ENCODE measurements at regions not wholly inside any gene's neighbourhood (a gene's known extent, or its start where the extent isn't known, plus 50 kb on each side); places are given as distances from the start of the nearest gene placed in this dataset.

DNA sequence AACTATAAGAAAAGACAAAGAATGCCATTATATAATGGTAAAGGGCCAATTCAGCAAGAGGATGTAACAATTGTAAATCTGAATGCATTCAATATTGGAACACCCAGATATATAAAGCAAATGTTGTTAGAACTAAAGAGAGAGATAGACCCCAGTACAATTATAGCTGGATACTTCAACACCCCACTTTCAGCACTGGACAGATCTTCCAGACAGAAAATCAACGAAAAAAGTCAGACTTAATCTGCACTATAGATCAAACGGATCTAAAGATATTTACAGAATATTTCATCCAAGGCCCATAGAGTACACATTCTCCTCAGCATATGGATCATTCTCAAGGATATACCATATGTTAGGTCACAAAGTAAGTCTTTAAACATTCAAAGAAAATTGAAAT is 194.6 kb upstream of the DACH1 start:
- no peak overlapping the region for H3K4me3 ChIP-seq (ENCODE audit: low read depth, low read length)
- TF ChIP-seq MYC (IDR thresholded peaks at IDR 0.05; ENCODE audit: low read depth, low read length) = no peak
- TF ChIP-seq, protein P1, sequence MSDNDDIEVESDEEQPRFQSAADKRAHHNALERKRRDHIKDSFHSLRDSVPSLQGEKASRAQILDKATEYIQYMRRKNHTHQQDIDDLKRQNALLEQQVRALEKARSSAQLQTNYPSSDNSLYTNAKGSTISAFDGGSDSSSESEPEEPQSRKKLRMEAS (IDR thresholded peaks at IDR 0.05; ENCODE audit: low read depth, low read length) = no peak
- TF ChIP-seq, protein P2, sequence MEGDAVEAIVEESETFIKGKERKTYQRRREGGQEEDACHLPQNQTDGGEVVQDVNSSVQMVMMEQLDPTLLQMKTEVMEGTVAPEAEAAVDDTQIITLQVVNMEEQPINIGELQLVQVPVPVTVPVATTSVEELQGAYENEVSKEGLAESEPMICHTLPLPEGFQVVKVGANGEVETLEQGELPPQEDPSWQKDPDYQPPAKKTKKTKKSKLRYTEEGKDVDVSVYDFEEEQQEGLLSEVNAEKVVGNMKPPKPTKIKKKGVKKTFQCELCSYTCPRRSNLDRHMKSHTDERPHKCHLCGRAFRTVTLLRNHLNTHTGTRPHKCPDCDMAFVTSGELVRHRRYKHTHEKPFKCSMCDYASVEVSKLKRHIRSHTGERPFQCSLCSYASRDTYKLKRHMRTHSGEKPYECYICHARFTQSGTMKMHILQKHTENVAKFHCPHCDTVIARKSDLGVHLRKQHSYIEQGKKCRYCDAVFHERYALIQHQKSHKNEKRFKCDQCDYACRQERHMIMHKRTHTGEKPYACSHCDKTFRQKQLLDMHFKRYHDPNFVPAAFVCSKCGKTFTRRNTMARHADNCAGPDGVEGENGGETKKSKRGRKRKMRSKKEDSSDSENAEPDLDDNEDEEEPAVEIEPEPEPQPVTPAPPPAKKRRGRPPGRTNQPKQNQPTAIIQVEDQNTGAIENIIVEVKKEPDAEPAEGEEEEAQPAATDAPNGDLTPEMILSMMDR (IDR thresholded peaks at IDR 0.05; ENCODE audit: low read depth, low read length) = no peak
- no peak for TF ChIP-seq POLR2A (IDR thresholded peaks at IDR 0.05; ENCODE audit: extremely low read depth, insufficient read length)
- no peak for DNase-seq (ENCODE audit: low read depth)

DNA sequence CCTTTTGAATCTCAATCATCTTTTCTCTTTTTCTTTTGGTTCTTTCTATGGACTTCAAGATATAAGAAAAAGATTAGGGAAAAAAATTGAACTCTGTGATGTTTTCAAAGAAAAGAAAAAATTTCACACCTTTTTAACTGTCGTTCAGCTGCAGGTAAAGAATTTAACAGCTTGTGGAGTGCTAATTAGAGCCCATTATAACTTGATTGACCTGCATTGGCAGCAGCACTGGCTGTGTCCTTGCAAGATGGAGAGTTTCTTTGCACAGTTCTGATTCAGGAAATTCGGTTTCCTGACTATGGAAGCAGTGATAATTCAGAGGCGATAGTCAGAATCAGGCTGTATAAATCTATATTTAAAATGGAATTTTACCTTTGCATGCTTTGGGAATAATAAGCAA is 183.2 kb upstream of the DACH1 start:
- TF ChIP-seq POLR2A (IDR thresholded peaks at IDR 0.05; ENCODE audit: extremely low read depth, insufficient read length) = no peak
- TF ChIP-seq, protein P1 (IDR thresholded peaks at IDR 0.05; ENCODE audit: low read depth, low read length) = no peak
- TF ChIP-seq, protein P2 (IDR thresholded peaks at IDR 0.05; ENCODE audit: low read depth, low read length) = no peak
- TF ChIP-seq MYC (IDR thresholded peaks at IDR 0.05; ENCODE audit: low read depth, low read length) = no peak
- DNase-seq (ENCODE audit: low read depth) = no peak
- H3K4me3 ChIP-seq (ENCODE audit: low read depth, low read length) = no peak overlapping the region

DNA sequence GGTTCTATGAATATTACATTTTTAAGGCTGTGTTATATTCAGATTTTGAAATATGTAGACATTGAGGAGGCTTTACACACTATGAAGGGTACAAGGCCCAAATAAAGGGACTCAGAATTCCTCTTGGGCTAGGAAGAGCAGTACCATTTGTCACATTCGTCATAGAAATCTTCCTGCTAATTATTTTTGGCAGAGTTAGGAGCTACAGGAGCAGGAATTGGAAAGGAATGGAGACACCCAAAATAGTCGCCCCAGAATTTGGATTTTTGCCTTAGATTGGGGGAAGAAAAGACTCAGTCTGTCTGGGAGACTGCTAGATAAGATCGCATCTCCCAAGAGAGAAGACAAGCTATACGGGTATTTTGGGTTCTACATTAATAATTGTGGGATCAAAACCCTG is 176.4 kb upstream of the DACH1 start:
- TF ChIP-seq POLR2A (IDR thresholded peaks at IDR 0.05; ENCODE audit: extremely low read depth, insufficient read length) (no peak), MYC (IDR thresholded peaks at IDR 0.05; ENCODE audit: low read depth, low read length) (no peak)
- TF ChIP-seq, protein P2 (IDR thresholded peaks at IDR 0.05; ENCODE audit: low read depth, low read length) = no peak
- TF ChIP-seq, protein P1 (IDR thresholded peaks at IDR 0.05; ENCODE audit: low read depth, low read length) = no peak
- DNase-seq (ENCODE audit: low read depth) = no peak
- H3K4me3 ChIP-seq (ENCODE audit: low read depth, low read length) = no peak overlapping the region

DNA sequence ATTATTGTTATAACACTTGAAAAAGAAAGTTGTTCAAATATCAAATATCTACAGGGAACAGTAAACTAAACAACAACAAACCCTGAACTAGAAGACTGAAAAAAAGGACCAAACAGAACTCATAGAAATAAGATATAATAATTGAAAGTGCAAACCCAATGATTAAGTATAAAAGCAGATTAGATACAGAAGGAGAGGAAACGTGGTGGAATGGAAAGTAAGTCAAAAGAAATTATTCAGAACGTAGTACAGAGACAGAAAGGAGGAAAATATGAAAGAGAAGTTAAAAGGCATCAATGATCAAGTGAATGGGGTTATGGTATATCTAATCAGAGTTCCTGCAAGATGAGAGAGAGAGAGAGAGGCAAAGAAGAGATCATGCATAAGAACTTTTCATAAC is 174.2 kb upstream of the DACH1 start:
- DNase-seq (ENCODE audit: low read depth) = no peak
- TF ChIP-seq POLR2A (IDR thresholded peaks at IDR 0.05; ENCODE audit: extremely low read depth, insufficient read length) (no peak), MYC (IDR thresholded peaks at IDR 0.05; ENCODE audit: low read depth, low read length) (no peak)
- TF ChIP-seq, protein P2 (IDR thresholded peaks at IDR 0.05; ENCODE audit: low read depth, low read length) = no peak
- TF ChIP-seq, protein P1 (IDR thresholded peaks at IDR 0.05; ENCODE audit: low read depth, low read length) = no peak
- no peak overlapping the region for H3K4me3 ChIP-seq (ENCODE audit: low read depth, low read length)

DNA sequence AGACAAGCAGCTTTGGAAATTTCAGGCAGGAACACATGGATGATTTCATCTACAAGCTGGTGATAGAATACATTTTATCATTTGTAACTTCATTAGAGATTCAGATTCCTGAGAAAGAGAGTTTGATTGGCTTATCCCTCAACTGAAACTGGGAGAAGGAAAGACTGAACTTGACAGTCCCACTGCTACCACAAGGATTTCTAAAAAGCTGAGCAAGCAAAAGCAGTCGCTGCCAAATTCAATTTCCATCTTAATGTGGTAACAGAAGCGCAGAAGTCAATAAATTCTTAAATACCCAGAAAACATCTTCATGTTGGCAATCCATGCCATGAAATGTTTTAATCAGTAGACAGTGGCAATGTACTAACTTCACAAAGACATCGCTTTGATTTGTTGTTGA is 172.1 kb upstream of the DACH1 start:
- TF ChIP-seq, protein P1 (IDR thresholded peaks at IDR 0.05; ENCODE audit: low read depth, low read length) = no peak
- TF ChIP-seq MYC (IDR thresholded peaks at IDR 0.05; ENCODE audit: low read depth, low read length) (no peak), POLR2A (IDR thresholded peaks at IDR 0.05; ENCODE audit: extremely low read depth, insufficient read length) (no peak)
- TF ChIP-seq, protein P2 (IDR thresholded peaks at IDR 0.05; ENCODE audit: low read depth, low read length) = no peak
- no peak overlapping the region for H3K4me3 ChIP-seq (ENCODE audit: low read depth, low read length)

DNA sequence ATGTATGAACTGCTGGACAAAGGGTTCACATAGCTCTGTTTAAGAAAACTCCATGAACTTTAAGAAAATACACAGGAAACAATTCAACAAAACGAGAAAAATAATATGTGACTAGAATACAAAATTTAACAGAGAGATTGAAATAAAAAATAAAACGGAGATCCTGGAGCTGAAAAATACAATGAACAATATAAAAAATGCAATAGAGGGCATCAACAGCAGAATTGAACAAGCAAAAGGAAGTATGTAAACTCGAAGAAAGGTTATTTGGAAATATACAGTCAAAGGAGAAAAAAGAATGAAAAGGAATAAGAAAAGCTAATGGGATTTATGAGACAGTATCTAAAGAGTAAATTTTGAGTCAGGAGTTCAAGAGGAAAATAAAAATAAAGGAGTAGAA is 163.0 kb upstream of the DACH1 start:
- TF ChIP-seq, protein P1 (IDR thresholded peaks at IDR 0.05; ENCODE audit: low read depth, low read length) = no peak
- no peak overlapping the region for H3K4me3 ChIP-seq (ENCODE audit: low read depth, low read length)
- no peak for DNase-seq (ENCODE audit: low read depth)

More for the DNA sequence above, 172.1 kb upstream of the DACH1 start:
- DNase-seq (ENCODE audit: low read depth) = no peak
